Retinal pigment epithelial cell (primary cell): ENCODE measurements at regions not wholly inside any gene's neighbourhood (a gene's known extent, or its start where the extent isn't known, plus 50 kb on each side); places are given as distances from the start of the nearest gene placed in this dataset.

Source experiments
- DNase-seq: peaks from one replicate; pipeline ENCODE4 v3.0.0-alpha.2; 2010; ENCODE audit warnings: low read depth
- H3K4me3 ChIP-seq: 2 replicates; pipeline ENCODE4 v1.5.1; 2011; ENCODE audit warnings: mild to moderate bottlenecking, low read length, control low read depth, moderate library complexity
- CTCF ChIP-seq: conservative IDR thresholded peaks from 2 replicates; pipeline ENCODE4 v1.5.1; 2011; ENCODE audit warnings: low read depth, low read length, control low read depth, inconsistent platforms

- no peak overlapping the region for H3K4me3 ChIP-seq
- DNase-seq: no peak
- no peak for TF ChIP-seq CTCF
Observed at GRCh38 chr5:27830546-27830945, 792.2 kb upstream of the CDH9 start.

- TF ChIP-seq CTCF: no peak
- no peak overlapping the region for H3K4me3 ChIP-seq
- no peak for DNase-seq
Observed at GRCh38 chr5:27821681-27822080, 783.3 kb upstream of the CDH9 start.

GRCh38 chr5:27818888-27819287 lies 780.5 kb upstream of the CDH9 start:
- DNase-seq: no peak
- TF ChIP-seq CTCF: no peak

GRCh38 chr5:27814983-27815382 lies 776.6 kb upstream of the CDH9 start:
- DNase-seq: peak; percentile 62
- no peak for TF ChIP-seq CTCF
- no peak overlapping the region for H3K4me3 ChIP-seq

More at GRCh38 chr5:27818888-27819287, 780.5 kb upstream of the CDH9 start:
- H3K4me3 ChIP-seq: no peak overlapping the region

GRCh38 chr5:27814286-27814685 lies 775.9 kb upstream of the CDH9 start:
- DNase-seq: peak; percentile 24
- H3K4me3 ChIP-seq: no peak overlapping the region
- TF ChIP-seq CTCF: no peak

GRCh38 chr5:27810458-27810857 lies 772.1 kb upstream of the CDH9 start:
- DNase-seq: no peak
- TF ChIP-seq CTCF: no peak
- H3K4me3 ChIP-seq: no peak overlapping the region

GRCh38 chr5:27797220-27797619 lies 758.8 kb upstream of the CDH9 start:
- no peak for DNase-seq
- no peak overlapping the region for H3K4me3 ChIP-seq
- no peak for TF ChIP-seq CTCF
